ENCODE measurements at regions not wholly inside any gene's neighbourhood (a gene's known extent, or its start where the extent isn't known, plus 50 kb on each side); places are given as distances from the start of the nearest gene placed in this dataset.

GRCh38 chr5:34570143-34570542, 86.0 kb upstream of the RAI14 start:
- no peak for DNase-seq

- DNase-seq, result no peak
Observed at GRCh38 chr5:34570721-34571676, 85.1 kb upstream of the RAI14 start.

GRCh38 chr5:34571677-34572041, 84.5 kb upstream of the RAI14 start:
- no peak for DNase-seq

DNA sequence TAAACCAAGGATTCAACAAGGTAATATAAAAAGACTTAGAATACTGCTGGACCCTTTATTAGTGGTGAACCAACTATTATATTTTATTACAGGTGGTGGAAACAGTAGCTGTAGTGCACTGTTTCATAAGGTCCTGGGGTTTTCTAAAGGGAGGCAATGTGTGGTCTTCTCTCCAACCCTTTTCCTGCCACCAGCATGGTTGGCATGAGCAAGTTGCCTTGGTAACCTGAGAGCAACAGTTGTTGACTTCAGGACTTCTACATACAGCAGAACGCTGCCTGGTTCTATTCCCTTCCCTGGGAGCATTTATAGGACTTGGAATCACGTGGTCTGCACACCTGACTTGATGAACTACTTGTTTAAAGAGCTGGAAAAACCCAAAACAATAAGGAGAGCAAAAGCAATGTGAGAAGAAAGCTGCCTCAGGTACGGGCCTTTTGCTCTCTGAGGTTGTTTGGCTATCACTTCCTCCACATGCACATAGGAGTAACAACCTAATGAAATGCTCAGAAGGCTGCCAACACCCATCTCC, 81.1 kb upstream of the RAI14 start:
- DNase-seq, result no peak

DNA sequence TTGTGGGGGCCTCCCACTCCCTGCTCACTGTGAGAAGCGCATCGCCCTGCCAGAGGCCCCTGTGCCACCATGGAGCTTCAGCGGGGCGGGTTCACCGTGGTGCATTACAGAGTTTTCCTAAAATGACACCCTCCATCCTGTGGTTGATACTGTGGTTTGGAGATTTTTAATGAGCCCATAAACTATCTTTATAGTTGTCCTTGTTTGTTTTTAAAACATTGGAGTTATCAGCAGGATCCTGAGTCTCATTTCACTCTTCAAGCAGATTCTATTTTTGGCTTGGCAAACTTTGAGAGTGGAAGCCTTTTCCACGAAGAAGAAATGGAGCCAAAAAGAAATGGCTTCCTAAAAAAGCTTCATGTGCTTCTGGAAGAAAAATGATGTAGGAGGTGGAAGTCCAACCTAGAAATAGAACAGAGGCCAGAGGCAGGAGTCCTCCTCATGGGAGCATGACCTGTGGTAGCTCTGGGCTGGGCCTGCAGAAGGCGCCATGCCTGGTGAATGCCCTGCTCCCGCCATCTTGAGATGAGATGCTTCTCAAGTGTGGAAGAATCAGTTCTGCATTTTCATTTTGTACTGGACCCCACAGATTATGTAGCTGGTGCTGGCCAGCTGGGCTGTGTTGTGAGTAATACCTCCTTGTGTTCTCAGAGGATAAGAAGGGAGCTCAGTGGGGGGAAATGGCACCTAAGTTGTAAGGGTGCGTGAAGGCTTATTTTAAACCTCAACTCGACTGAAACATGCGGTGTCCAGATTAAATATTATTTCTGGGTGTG, 79.0 kb upstream of the RAI14 start:
- DNase-seq, result no peak

DNA sequence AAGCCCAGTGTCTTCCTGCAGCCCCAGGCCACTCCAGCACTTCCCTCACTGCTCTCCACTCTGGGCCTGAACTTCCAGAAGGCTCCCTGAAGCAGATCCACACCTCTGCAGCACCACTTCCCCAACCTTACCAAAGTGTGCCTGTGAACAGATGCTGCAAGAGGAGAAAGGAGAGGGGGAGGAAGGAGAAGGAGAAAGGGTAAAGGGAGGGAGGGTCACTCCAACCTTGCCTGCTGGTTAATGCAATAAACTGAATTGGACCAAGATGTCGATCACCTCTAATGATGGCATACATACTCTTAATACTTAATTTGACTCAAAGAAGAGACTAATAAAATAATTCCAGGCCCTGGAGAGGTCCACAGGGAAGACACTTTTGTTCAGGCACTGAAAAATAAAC, 77.2 kb upstream of the RAI14 start:
- no peak for DNase-seq

DNA sequence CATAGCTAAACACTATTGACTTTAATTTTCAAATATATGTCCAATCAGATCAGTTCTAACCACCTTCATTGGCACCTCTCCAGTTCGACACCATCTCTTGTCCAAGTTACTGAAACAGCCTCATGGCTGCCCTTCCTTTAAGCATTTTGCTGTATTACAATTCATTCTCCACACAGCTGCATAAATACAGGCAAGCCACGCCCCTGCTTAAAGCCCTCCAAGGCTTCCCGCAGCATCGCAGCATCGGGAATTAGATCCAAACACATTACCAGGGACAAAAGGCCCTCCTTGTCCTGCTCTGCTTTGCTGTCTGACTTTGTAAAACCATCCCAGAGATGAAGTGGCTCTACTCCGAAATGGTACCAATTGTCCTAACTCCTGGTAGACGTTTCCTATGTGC, 75.1 kb upstream of the RAI14 start:
- DNase-seq, result no peak

GRCh38 chr5:34582371-34582770, 73.8 kb upstream of the RAI14 start:
- no peak for DNase-seq

DNA sequence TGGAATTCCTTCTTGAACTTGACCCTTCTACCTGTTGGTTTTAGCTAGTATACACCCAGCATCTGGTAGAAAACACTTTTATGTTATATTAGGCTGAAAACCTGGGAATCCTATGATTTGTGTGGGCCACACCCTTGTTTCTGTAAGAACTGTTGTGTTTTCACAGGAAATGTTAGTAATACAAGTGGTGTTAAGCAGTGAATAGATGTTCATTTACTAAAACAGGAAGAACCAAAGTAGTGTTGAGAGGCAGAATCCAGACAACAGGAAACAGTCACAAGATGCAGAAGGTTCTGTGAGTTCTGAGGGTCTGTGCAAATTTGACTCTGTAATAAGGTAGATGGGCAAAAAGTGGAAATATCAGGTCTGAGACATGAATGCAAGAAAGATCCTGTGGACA, 73.0 kb upstream of the RAI14 start:
- DNase-seq, result no peak

- no peak for DNase-seq
Observed at GRCh38 chr5:34584165-34584564, 72.0 kb upstream of the RAI14 start.

DNA sequence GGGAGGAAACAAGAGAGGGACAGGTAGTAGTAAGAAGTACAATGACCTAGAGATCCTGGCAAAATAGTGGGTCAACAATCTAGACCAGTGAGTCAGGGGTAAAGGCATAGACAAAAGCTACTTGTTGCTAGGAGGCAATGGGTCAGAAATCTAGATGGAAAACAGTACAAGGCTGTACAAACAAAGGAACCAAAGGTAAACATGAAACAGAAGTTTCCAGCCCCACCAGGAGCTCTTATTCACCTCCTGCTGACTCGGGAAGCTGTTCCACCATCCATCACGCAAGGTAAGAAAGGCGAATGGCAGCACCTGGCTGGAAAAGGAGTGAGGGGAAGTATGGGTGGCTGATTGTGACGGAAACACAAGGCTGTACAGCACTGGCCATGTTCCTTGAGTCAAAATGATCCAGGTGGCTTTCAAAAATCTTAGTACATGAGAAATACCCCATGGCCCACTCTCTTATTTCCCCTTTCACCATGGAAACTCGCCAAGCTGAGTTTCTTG, 70.5 kb upstream of the RAI14 start:
- DNase-seq, result no peak

- no peak for DNase-seq
Observed at GRCh38 chr5:34586117-34586885, 69.8 kb upstream of the RAI14 start.

DNA sequence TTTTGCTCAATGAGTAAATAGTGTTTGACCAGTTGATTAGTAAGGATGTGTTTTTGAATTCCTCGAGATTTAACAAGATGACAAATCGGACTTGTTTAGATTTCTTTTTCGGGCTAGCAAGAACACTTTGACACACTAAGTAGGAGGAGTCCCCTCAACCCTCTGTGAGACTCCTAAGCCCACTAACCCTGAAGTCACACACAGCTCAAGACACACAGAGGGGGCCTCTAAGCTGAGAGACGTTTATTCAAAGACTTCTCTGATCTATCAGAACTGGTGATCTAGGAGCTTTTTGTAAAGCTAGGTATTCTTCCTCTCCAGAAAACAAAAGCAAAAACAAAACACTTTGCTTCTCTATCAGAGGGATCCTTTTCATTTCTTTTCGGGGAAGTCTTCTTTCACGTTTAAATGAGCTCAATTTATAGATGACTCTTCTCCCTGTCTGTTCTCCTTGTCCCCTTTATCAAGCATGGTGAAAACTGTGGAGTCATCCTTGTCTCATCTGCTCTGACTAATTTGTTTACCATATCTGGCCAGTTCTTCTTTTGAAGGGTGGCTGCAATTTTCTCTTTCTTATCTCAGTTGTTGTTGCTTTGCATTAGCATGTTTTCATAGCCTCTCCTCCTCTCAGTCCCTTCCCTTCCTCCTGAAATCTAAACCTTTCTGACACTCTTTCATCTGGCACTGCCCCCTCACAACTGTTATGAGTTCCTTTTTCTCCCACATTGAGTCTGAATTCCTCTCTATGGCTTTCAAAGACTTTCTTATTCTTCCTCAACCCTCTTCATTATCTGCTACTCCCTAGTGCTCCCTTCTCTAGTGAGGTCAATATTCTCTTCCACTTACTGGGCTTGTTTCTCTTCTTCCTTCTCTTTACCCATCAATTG, 68.5 kb upstream of the RAI14 start:
- DNase-seq, result no peak

- DNase-seq, result no peak
Observed at GRCh38 chr5:34589832-34590231, 66.3 kb upstream of the RAI14 start.

DNA sequence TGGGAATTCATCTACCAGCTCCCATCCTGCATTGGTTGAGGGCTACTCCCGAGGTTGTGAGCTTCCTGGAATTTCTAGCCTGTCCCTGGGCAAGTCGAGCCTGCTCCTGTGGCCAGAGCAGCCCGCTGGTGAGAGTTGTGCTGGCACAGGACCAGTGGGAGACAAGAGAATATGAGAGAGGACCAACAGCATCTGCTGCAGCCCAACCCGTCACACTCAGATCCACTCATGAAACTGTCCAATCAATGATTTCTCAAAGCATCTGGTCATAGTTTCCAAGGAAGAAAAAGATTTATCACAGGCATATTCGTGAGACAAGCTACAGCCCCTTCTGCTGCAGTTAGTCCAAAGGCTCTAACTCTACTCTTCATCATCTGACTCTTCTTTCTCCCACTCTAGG, 64.4 kb upstream of the RAI14 start:
- no peak for DNase-seq

GRCh38 chr5:34597034-34598027, 58.8 kb upstream of the RAI14 start:
- DNase-seq, result no peak

DNA sequence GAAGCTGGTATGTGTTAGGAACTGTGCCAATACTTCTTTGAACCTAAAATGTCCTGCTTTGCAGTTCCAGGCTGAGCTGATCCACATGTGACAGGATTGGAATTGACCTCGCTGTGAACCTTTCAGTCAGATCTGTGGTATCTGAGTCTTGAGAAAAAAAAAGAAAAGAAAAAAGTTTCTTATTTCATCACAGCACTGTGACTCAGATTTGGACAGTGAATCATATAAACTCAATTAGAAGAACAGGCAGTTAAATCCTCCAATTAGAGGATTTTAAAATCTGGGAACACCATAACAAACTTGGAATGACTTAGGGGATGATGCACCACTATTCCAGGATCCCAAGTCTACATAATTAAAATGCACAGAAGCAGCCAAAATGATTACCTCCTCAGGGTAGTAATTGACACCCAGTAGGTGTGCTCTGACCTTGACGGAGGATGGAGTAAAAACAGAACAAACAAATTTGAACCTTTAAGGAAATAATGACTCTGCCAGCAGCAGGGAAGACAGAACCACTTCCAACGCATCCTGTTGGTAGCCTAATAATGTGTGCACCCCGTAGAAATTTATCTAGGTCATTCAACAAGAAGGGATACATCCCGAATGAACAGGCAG, 57.8 kb upstream of the RAI14 start:
- no peak for DNase-seq

DNA sequence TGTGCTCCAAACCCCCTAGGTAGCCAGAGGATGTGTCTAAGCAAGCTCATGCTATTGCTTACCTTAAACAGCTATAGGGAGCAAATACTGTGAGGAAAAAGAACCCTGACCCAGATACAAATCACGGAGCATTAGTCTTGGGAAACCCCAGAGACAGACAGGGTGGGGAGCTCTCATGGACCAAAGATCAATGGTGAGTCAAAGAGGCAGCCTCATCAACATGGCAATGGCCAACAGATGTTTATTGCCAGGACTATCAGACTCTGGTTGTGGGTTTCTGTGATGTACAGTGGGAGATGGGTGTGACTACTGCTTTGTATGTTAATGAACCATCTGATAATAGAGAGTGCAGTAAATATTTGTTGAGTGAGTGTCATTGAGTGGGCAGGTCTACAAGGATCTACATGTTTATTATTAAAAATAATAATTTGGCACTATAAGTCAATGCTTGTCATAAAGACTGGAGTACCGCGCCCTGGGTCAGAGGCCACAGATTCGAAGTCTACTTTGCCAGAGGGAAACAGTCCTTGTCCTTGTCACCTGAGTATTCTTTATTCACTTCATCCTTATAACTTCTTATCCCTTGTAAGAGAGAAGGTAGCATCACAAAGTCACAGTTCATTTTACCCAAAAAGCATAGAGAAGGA, 56.5 kb upstream of the RAI14 start:
- DNase-seq, result no peak

DNA sequence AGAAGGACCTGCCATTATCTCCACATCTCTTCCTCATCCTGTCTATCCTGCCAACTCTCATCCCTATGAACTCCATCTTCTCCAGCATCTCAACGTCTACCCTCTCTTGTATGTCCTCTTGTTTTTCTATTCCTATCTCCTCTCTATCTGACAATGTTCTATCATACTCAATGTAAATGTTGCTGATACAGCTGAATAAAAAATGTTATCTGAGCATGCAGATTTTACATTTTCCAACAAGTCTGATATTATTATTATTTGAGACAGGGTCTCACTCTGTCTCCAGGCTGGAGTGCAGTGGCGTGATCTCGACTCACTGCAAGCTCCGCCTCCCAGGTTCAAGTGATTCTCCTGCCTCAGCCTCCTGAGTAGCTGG, 56.0 kb upstream of the RAI14 start:
- no peak for DNase-seq

DNA sequence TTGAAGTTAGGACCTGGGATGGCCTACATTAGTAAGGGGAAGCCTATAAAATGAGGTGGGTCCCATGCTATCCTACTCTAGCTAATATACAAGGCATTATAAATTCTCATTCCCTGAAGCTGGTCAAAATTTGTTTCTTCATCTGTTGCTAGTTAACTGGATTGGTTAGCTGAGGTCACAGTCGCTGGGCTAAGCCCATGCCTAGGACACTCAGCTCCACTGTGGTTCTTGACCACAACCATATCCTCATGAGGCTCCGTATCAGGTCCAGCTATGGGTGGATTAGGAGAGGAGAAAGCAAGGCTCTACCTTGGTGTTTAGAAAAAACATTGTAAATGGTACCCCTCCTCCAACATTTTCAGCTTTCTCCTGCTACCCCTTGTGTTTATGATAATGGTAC, 52.8 kb upstream of the RAI14 start:
- no peak for DNase-seq
